ENCODE measurements at regions not wholly inside any gene's neighbourhood (a gene's known extent, or its start where the extent isn't known, plus 50 kb on each side); places are given as distances from the start of the nearest gene placed in this dataset.

GRCh38 chr6:165984729-165985275, 182.8 kb downstream of the TBXT start:
- Histone ChIP-seq H3K9ac (ENCODE audit: low read length) (no peak overlapping the region), H3K27me3 (ENCODE audit: control insufficient read depth in 1 of 2, insufficient read depth in 2 of 2, low read length in 2 of 2) (no peaks in the 10 kb centered on the region), H3K36me3 (ENCODE audit: insufficient read depth, low read length) (no peaks in the 10 kb centered on the region), H3K9me3 (ENCODE audit: low read length) (no peaks in the 10 kb centered on the region), H3K4me1 (ENCODE audit: insufficient read depth, low read length) (peaks cover 11% of the 10 kb centered on the region), H3K4me3 (ENCODE audit: low read depth in 1 of 2, low read length in 2 of 2) (peak overlapping the region in 1 of 2 donors; percentile 78), H3K27ac (ENCODE audit: low read depth, low read length) (no peak overlapping the region)

- Histone ChIP-seq H3K36me3 (ENCODE audit: insufficient read depth, low read length) (no peaks in the 10 kb centered on the region), H3K27me3 (ENCODE audit: control insufficient read depth in 1 of 2, insufficient read depth in 2 of 2, low read length in 2 of 2) (no peaks in the 10 kb centered on the region), H3K9me3 (ENCODE audit: low read length) (no peaks in the 10 kb centered on the region), H3K4me3 (ENCODE audit: low read depth in 1 of 2, low read length in 2 of 2) (no peak overlapping the region), H3K4me1 (ENCODE audit: insufficient read depth, low read length) (no peaks in the 10 kb centered on the region), H3K27ac (ENCODE audit: low read depth, low read length) (no peak overlapping the region), H3K9ac (ENCODE audit: low read length) (no peak overlapping the region)
These were observed 184.3 kb downstream of the TBXT start for GRCh38 chr6:165983112-165984072.

- H3K27ac ChIP-seq (ENCODE audit: low read depth, low read length) = no peak overlapping the region
- H3K27me3 ChIP-seq (ENCODE audit: control insufficient read depth in 1 of 2, insufficient read depth in 2 of 2, low read length in 2 of 2) = no peaks in the 10 kb centered on the region
- no peaks in the 10 kb centered on the region for H3K9me3 ChIP-seq (ENCODE audit: low read length)
- H3K36me3 ChIP-seq (ENCODE audit: insufficient read depth, low read length) = no peaks in the 10 kb centered on the region
- H3K9ac ChIP-seq (ENCODE audit: low read length) = no peak overlapping the region
- no peaks in the 10 kb centered on the region for H3K4me1 ChIP-seq (ENCODE audit: insufficient read depth, low read length)
- H3K4me3 ChIP-seq (ENCODE audit: low read depth in 1 of 2, low read length in 2 of 2) = no peak overlapping the region
These were observed 189.2 kb downstream of the TBXT start for GRCh38 chr6:165978476-165978875.

GRCh38 chr6:165976684-165977083, 191.0 kb downstream of the TBXT start:
- Histone ChIP-seq H3K4me1 (ENCODE audit: insufficient read depth, low read length) (no peaks in the 10 kb centered on the region), H3K9me3 (ENCODE audit: low read length) (no peaks in the 10 kb centered on the region), H3K36me3 (ENCODE audit: insufficient read depth, low read length) (no peaks in the 10 kb centered on the region), H3K4me3 (ENCODE audit: low read depth in 1 of 2, low read length in 2 of 2) (no peak overlapping the region), H3K27me3 (ENCODE audit: control insufficient read depth in 1 of 2, insufficient read depth in 2 of 2, low read length in 2 of 2) (no peaks in the 10 kb centered on the region), H3K9ac (ENCODE audit: low read length) (no peak overlapping the region), H3K27ac (ENCODE audit: low read depth, low read length) (no peak overlapping the region)

- no peaks in the 10 kb centered on the region for H3K9me3 ChIP-seq (ENCODE audit: low read length)
- H3K4me3 ChIP-seq (ENCODE audit: low read depth in 1 of 2, low read length in 2 of 2) = no peak overlapping the region
- H3K27me3 ChIP-seq (ENCODE audit: control insufficient read depth in 1 of 2, insufficient read depth in 2 of 2, low read length in 2 of 2) = no peaks in the 10 kb centered on the region
- H3K9ac ChIP-seq (ENCODE audit: low read length) = no peak overlapping the region
- no peak overlapping the region for H3K27ac ChIP-seq (ENCODE audit: low read depth, low read length)
- H3K36me3 ChIP-seq (ENCODE audit: insufficient read depth, low read length) = no peaks in the 10 kb centered on the region
- H3K4me1 ChIP-seq (ENCODE audit: insufficient read depth, low read length) = no peaks in the 10 kb centered on the region
These were observed 192.8 kb downstream of the TBXT start for GRCh38 chr6:165974817-165975216.

- no peaks in the 10 kb centered on the region for H3K4me1 ChIP-seq (ENCODE audit: insufficient read depth, low read length)
- H3K27ac ChIP-seq (ENCODE audit: low read depth, low read length) = no peak overlapping the region
These were observed 194.2 kb downstream of the TBXT start for GRCh38 chr6:165973473-165973872.

GRCh38 chr6:165972139-165972802, 195.4 kb downstream of the TBXT start:
- Histone ChIP-seq H3K9ac (ENCODE audit: low read length) (no peak overlapping the region), H3K27me3 (ENCODE audit: control insufficient read depth in 1 of 2, insufficient read depth in 2 of 2, low read length in 2 of 2) (no peaks in the 10 kb centered on the region), H3K9me3 (ENCODE audit: low read length) (no peaks in the 10 kb centered on the region), H3K27ac (ENCODE audit: low read depth, low read length) (no peak overlapping the region), H3K4me3 (ENCODE audit: low read depth in 1 of 2, low read length in 2 of 2) (no peak overlapping the region), H3K4me1 (ENCODE audit: insufficient read depth, low read length) (no peaks in the 10 kb centered on the region), H3K36me3 (ENCODE audit: insufficient read depth, low read length) (no peaks in the 10 kb centered on the region)

More at GRCh38 chr6:165973473-165973872, 194.2 kb downstream of the TBXT start:
- Histone ChIP-seq H3K27me3 (ENCODE audit: control insufficient read depth in 1 of 2, insufficient read depth in 2 of 2, low read length in 2 of 2) (no peaks in the 10 kb centered on the region), H3K9ac (ENCODE audit: low read length) (no peak overlapping the region), H3K9me3 (ENCODE audit: low read length) (no peaks in the 10 kb centered on the region), H3K4me3 (ENCODE audit: low read depth in 1 of 2, low read length in 2 of 2) (no peak overlapping the region), H3K36me3 (ENCODE audit: insufficient read depth, low read length) (no peaks in the 10 kb centered on the region)

- no peaks in the 10 kb centered on the region for H3K36me3 ChIP-seq (ENCODE audit: insufficient read depth, low read length)
- no peak overlapping the region for H3K4me3 ChIP-seq (ENCODE audit: low read depth in 1 of 2, low read length in 2 of 2)
- no peaks in the 10 kb centered on the region for H3K9me3 ChIP-seq (ENCODE audit: low read length)
- H3K9ac ChIP-seq (ENCODE audit: low read length) = no peak overlapping the region
- H3K27me3 ChIP-seq (ENCODE audit: control insufficient read depth in 1 of 2, insufficient read depth in 2 of 2, low read length in 2 of 2) = no peaks in the 10 kb centered on the region
- H3K27ac ChIP-seq (ENCODE audit: low read depth, low read length) = no peak overlapping the region
- no peaks in the 10 kb centered on the region for H3K4me1 ChIP-seq (ENCODE audit: insufficient read depth, low read length)
These were observed 196.4 kb downstream of the TBXT start for GRCh38 chr6:165971202-165971601.

GRCh38 chr6:165970001-165970400, 197.7 kb downstream of the TBXT start:
- no peak overlapping the region for H3K9ac ChIP-seq (ENCODE audit: low read length)
- H3K4me1 ChIP-seq (ENCODE audit: insufficient read depth, low read length) = no peaks in the 10 kb centered on the region
- H3K27me3 ChIP-seq (ENCODE audit: control insufficient read depth in 1 of 2, insufficient read depth in 2 of 2, low read length in 2 of 2) = no peaks in the 10 kb centered on the region
- H3K4me3 ChIP-seq (ENCODE audit: low read depth in 1 of 2, low read length in 2 of 2) = no peak overlapping the region
- no peaks in the 10 kb centered on the region for H3K9me3 ChIP-seq (ENCODE audit: low read length)
- no peak overlapping the region for H3K27ac ChIP-seq (ENCODE audit: low read depth, low read length)
- no peaks in the 10 kb centered on the region for H3K36me3 ChIP-seq (ENCODE audit: insufficient read depth, low read length)

GRCh38 chr6:165969184-165969583, 198.5 kb downstream of the TBXT start:
- no peaks in the 10 kb centered on the region for H3K9me3 ChIP-seq (ENCODE audit: low read length)

GRCh38 chr6:165968408-165968807, 199.2 kb downstream of the TBXT start:
- no peaks in the 10 kb centered on the region for H3K27me3 ChIP-seq (ENCODE audit: control insufficient read depth in 1 of 2, insufficient read depth in 2 of 2, low read length in 2 of 2)
- H3K4me3 ChIP-seq (ENCODE audit: low read depth in 1 of 2, low read length in 2 of 2) = no peak overlapping the region
- no peak overlapping the region for H3K9ac ChIP-seq (ENCODE audit: low read length)
- no peaks in the 10 kb centered on the region for H3K4me1 ChIP-seq (ENCODE audit: insufficient read depth, low read length)
- no peaks in the 10 kb centered on the region for H3K36me3 ChIP-seq (ENCODE audit: insufficient read depth, low read length)
- H3K27ac ChIP-seq (ENCODE audit: low read depth, low read length) = no peak overlapping the region
- no peaks in the 10 kb centered on the region for H3K9me3 ChIP-seq (ENCODE audit: low read length)

More at GRCh38 chr6:165969184-165969583, 198.5 kb downstream of the TBXT start:
- H3K4me3 ChIP-seq (ENCODE audit: low read depth in 1 of 2, low read length in 2 of 2) = no peak overlapping the region
- H3K9ac ChIP-seq (ENCODE audit: low read length) = no peak overlapping the region
- H3K27ac ChIP-seq (ENCODE audit: low read depth, low read length) = no peak overlapping the region
- H3K4me1 ChIP-seq (ENCODE audit: insufficient read depth, low read length) = no peaks in the 10 kb centered on the region
- no peaks in the 10 kb centered on the region for H3K27me3 ChIP-seq (ENCODE audit: control insufficient read depth in 1 of 2, insufficient read depth in 2 of 2, low read length in 2 of 2)
- no peaks in the 10 kb centered on the region for H3K36me3 ChIP-seq (ENCODE audit: insufficient read depth, low read length)
